GM18502 (cell line): ENCODE measurements at regions not wholly inside any gene's neighbourhood (a gene's known extent, or its start where the extent isn't known, plus 50 kb on each side); places are given as distances from the start of the nearest gene placed in this dataset.
"Not testable (repeated sequence)": the region's sequence is repeated elsewhere in the genome, so short reads cannot be mapped to it uniquely, and the experiment has no call there.

Experiments
- ATAC-seq: cut with Tn5 transposase; IDR thresholded peaks from one replicate; pipeline ENCODE4 v1.9.1; 2021; ENCODE audit warnings: mild to moderate bottlenecking; ENCODE audit not compliant: unreplicated experiment, poor library complexity

GRCh38 chr13:58698531-58698930, 1067.0 kb downstream of the PCDH17 start:
- no peak for ATAC-seq

GRCh38 chr13:58704953-58705352, 1073.4 kb downstream of the PCDH17 start:
- ATAC-seq: no peak

- ATAC-seq: no peak
Measured at GRCh38 chr13:58706421-58706820, 1074.9 kb downstream of the PCDH17 start.

- no peak for ATAC-seq
Measured at GRCh38 chr13:58712191-58712590, 1080.6 kb downstream of the PCDH17 start.

GRCh38 chr13:58714016-58714415, 1082.5 kb downstream of the PCDH17 start:
- not testable (repeated sequence) for ATAC-seq

- ATAC-seq: no peak
Measured at GRCh38 chr13:58721273-58721672, 1089.7 kb downstream of the PCDH17 start.

GRCh38 chr13:58728126-58728525, 1096.6 kb downstream of the PCDH17 start:
- no peak for ATAC-seq

- ATAC-seq: no peak
Measured at GRCh38 chr13:58729361-58729760, 1097.8 kb downstream of the PCDH17 start.

GRCh38 chr13:58744686-58745085, 1113.1 kb downstream of the PCDH17 start:
- no peak for ATAC-seq

- ATAC-seq: no peak
Measured at GRCh38 chr13:58767566-58767965, 1136.0 kb downstream of the PCDH17 start.

GRCh38 chr13:58773280-58773859, 1141.8 kb downstream of the PCDH17 start:
- ATAC-seq: no peak

- ATAC-seq: no peak
Measured at GRCh38 chr13:58782736-58783135, 1151.2 kb downstream of the PCDH17 start.

GRCh38 chr13:58792854-58793253, 1161.3 kb downstream of the PCDH17 start:
- no peak for ATAC-seq

GRCh38 chr13:58795715-58796114, 1164.2 kb downstream of the PCDH17 start:
- no peak for ATAC-seq

- ATAC-seq: no peak
Measured at GRCh38 chr13:58804832-58805231, 1173.3 kb downstream of the PCDH17 start.

- no peak for ATAC-seq
Measured at GRCh38 chr13:58806401-58806800, 1174.9 kb downstream of the PCDH17 start.

- no peak for ATAC-seq
Measured at GRCh38 chr13:58823701-58824100, 1192.2 kb downstream of the PCDH17 start.

- ATAC-seq: no peak
Measured at GRCh38 chr13:58827904-58828303, 1196.4 kb downstream of the PCDH17 start.

GRCh38 chr13:58830841-58831240, 1199.3 kb downstream of the PCDH17 start:
- ATAC-seq: no peak

GRCh38 chr13:58838615-58839014, 1207.1 kb downstream of the PCDH17 start:
- ATAC-seq: no peak

GRCh38 chr13:58843071-58843470, 1211.5 kb downstream of the PCDH17 start:
- ATAC-seq: no peak

- ATAC-seq: no peak
Measured at GRCh38 chr13:58843567-58843966, 1212.0 kb downstream of the PCDH17 start.

- no peak for ATAC-seq
Measured at GRCh38 chr13:58850161-58850560, 1218.6 kb downstream of the PCDH17 start.
